ENCODE measurements at regions not wholly inside any gene's neighbourhood (a gene's known extent, or its start where the extent isn't known, plus 50 kb on each side); places are given as distances from the start of the nearest gene placed in this dataset.
"Not testable (repeated sequence)": the region's sequence is repeated elsewhere in the genome, so short reads cannot be mapped to it uniquely, and the experiment has no call there.

GRCh38 chr5:125045646-125046045, 299.2 kb upstream of the ZNF608 start:
- DNase-seq (ENCODE audit: low read depth in 2 of 2): no peak

GRCh38 chr5:125046838-125047237, 300.4 kb upstream of the ZNF608 start:
- no peak for DNase-seq (ENCODE audit: low read depth in 2 of 2)

- no peak for DNase-seq (ENCODE audit: low read depth in 2 of 2)
Observed at GRCh38 chr5:125047871-125048270, 301.4 kb upstream of the ZNF608 start.

GRCh38 chr5:125049721-125050702, 303.6 kb upstream of the ZNF608 start:
- DNase-seq (ENCODE audit: low read depth in 2 of 2): no peak

GRCh38 chr5:125050926-125051325, 304.5 kb upstream of the ZNF608 start:
- DNase-seq (ENCODE audit: low read depth in 2 of 2): no peak

GRCh38 chr5:125052584-125052983, 306.1 kb upstream of the ZNF608 start:
- DNase-seq (ENCODE audit: low read depth in 2 of 2): no peak

- no peak for DNase-seq (ENCODE audit: low read depth in 2 of 2)
Observed at GRCh38 chr5:125053179-125053578, 306.7 kb upstream of the ZNF608 start.

GRCh38 chr5:125054146-125054545, 307.7 kb upstream of the ZNF608 start:
- DNase-seq (ENCODE audit: low read depth in 2 of 2): no peak

GRCh38 chr5:125056671-125057485, 310.4 kb upstream of the ZNF608 start:
- no peak for DNase-seq (ENCODE audit: low read depth in 2 of 2)

- no peak for DNase-seq (ENCODE audit: low read depth in 2 of 2)
Observed at GRCh38 chr5:125057912-125058826, 311.7 kb upstream of the ZNF608 start.

GRCh38 chr5:125059255-125060002, 313.0 kb upstream of the ZNF608 start:
- no peak for DNase-seq (ENCODE audit: low read depth in 2 of 2)

- no peak for DNase-seq (ENCODE audit: low read depth in 2 of 2)
Observed at GRCh38 chr5:125061726-125062125, 315.3 kb upstream of the ZNF608 start.

- no peak for DNase-seq (ENCODE audit: low read depth in 2 of 2)
Observed at GRCh38 chr5:125064621-125065438, 318.4 kb upstream of the ZNF608 start.

GRCh38 chr5:125065741-125066140, 319.3 kb upstream of the ZNF608 start:
- DNase-seq (ENCODE audit: low read depth in 2 of 2): no peak

GRCh38 chr5:125070961-125071360, 324.5 kb upstream of the ZNF608 start:
- DNase-seq (ENCODE audit: low read depth in 2 of 2): no peak

- no peak for DNase-seq (ENCODE audit: low read depth in 2 of 2)
Observed at GRCh38 chr5:125073090-125073489, 326.7 kb upstream of the ZNF608 start.

- no peak for DNase-seq (ENCODE audit: low read depth in 2 of 2)
Observed at GRCh38 chr5:125075567-125075966, 329.1 kb upstream of the ZNF608 start.

GRCh38 chr5:125079028-125079427, 332.6 kb upstream of the ZNF608 start:
- not testable (repeated sequence) for DNase-seq (ENCODE audit: low read depth in 2 of 2)

GRCh38 chr5:125081101-125081500, 334.7 kb upstream of the ZNF608 start:
- no peak for DNase-seq (ENCODE audit: low read depth in 2 of 2)

GRCh38 chr5:125083981-125084380, 337.5 kb upstream of the ZNF608 start:
- no peak for DNase-seq (ENCODE audit: low read depth in 2 of 2)

Measured in activated CD4-positive, alpha-beta T cell treated with anti-CD3 and anti-CD28 coated beads for 24 hours (primary cell).